Breast epithelium (tissue), 3 donors: ENCODE measurements at regions not wholly inside any gene's neighbourhood (a gene's known extent, or its start where the extent isn't known, plus 50 kb on each side); places are given as distances from the start of the nearest gene placed in this dataset.

Experiments
- CTCF ChIP-seq, 3 donors: fragments of 450-650 bp; IDR thresholded peaks; one replicate each; pipeline ENCODE4 v1.5.1; 2016 to 2017; ENCODE audit warnings: antibody characterized with exemption in 3 of 3, mild to moderate bottlenecking in 3 of 3, moderate library complexity in 3 of 3
- POLR2A ChIP-seq: fragments of 450-650 bp; IDR thresholded peaks from one replicate; pipeline ENCODE4 v1.6.1; 2016; ENCODE audit warnings: antibody characterized with exemption, mild to moderate bottlenecking, moderate library complexity

DNA sequence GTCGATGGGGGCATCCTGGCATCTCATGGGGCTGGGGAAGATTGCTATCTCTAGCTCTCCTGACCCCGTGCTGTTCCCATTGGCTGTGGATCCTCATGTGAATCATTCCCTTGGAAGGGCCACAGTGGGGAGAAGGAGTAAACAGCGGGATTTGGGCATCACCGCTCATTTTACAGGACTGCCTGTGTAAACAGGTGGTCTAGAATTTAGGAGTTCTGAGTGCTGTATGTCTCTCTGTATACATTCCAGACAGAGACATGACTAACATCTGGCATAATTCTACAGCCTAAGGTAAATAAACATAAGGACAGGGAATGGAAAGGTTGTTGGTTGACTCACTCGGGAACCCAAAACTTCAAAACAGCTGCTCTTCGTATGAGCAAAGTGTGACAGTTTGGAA, 92.7 kb downstream of the COPS8 start:
- TF ChIP-seq POLR2A (no peak), CTCF (IDR thresholded peaks at IDR 0.05) (no peak)
